H1 (cell line): ENCODE measurements at regions not wholly inside any gene's neighbourhood (a gene's known extent, or its start where the extent isn't known, plus 50 kb on each side); places are given as distances from the start of the nearest gene placed in this dataset.

Experiments used
- CTCF ChIA-PET: fragments of 300-600 bp; sonication (Branson Sonifier 250); formaldehyde crosslinking; loops from one replicate; lab custom pipeline; 2021; ENCODE audit not compliant: partially characterized antibody; lab: Charles Lee
- POLR2A ChIA-PET: fragments of 300-600 bp; sonication (Branson Sonifier 250); formaldehyde crosslinking; loops from one replicate; lab custom pipeline; 2021; ENCODE audit warnings: inconsistent platforms; ENCODE audit not compliant: partially characterized antibody; lab: Charles Lee
- DNase-seq, 2 experiments: peaks; one replicate each; pipeline versions ENCODE4 v3.0.0 to v3.0.0-alpha.2; 2010 to 2022; ENCODE audit warnings: low spot score in 2 of 2, low read depth in 1 of 2, mixed read lengths in 1 of 2
- FAIRE-seq: peaks from 2 replicates; lab custom pipeline; 2011; peaks lifted over from hg19 to GRCh38; lab: Jason Lieb, UNC
- H2AFZ ChIP-seq: 2 replicates; pipeline ENCODE4 v1.8.1; 2012; ENCODE audit warnings: low read length, inconsistent platforms
- H2AK5ac ChIP-seq: 2 replicates; pipeline ENCODE4 v1.6.1; 2013; ENCODE audit warnings: low read depth, low read length
- H2BK120ac ChIP-seq: replicated peaks from 2 replicates; pipeline ENCODE3; 2013; ENCODE audit warnings: low read depth, low read length, inconsistent platforms
- H2BK12ac ChIP-seq: 2 replicates; pipeline ENCODE4 v1.6.1; 2013; ENCODE audit warnings: low read depth, low read length
- H2BK15ac ChIP-seq: 2 replicates; pipeline ENCODE4 v1.6.1; 2013; ENCODE audit warnings: low read length
- H2BK20ac ChIP-seq: 2 replicates; pipeline ENCODE4 v1.6.1; 2013; ENCODE audit warnings: low read length
- H2BK5ac ChIP-seq: 2 replicates; pipeline ENCODE4 v1.6.1; 2013; ENCODE audit warnings: low read depth, low read length
- H3K14ac ChIP-seq: 2 replicates; pipeline ENCODE4 v1.6.1; 2013; ENCODE audit warnings: inconsistent platforms; ENCODE audit not compliant: insufficient read length
- H3K18ac ChIP-seq: 2 replicates; pipeline ENCODE4 v1.6.1; 2013; ENCODE audit warnings: low read length; ENCODE audit errors: extremely low read depth
- H3K23ac ChIP-seq: 2 replicates; pipeline ENCODE4 v1.6.1; 2013; ENCODE audit warnings: inconsistent platforms; ENCODE audit not compliant: insufficient read length
- H3K23me2 ChIP-seq: 2 replicates; pipeline ENCODE4 v1.6.1; 2013; ENCODE audit warnings: low read depth, low read length
- H3K27ac ChIP-seq: 2 replicates; pipeline ENCODE4 v1.6.1; 2011; ENCODE audit warnings: low read depth, low read length, inconsistent platforms
- H3K27me3 ChIP-seq, 4 experiments: replicated peaks in 1 of 4; 1 replicate in 1 of 4; 2 replicates in 3 of 4; pipeline versions ENCODE4 v1.6.1 to v1.8.1; 2011 to 2013; ENCODE audit warnings: low read length in 3 of 4, mild to moderate bottlenecking in 3 of 4, inconsistent platforms in 2 of 4, mixed read lengths in 2 of 4, moderate library complexity in 1 of 4; ENCODE audit not compliant: control insufficient read depth in 3 of 4, insufficient read depth in 3 of 4; ENCODE audit errors: extremely low read depth in 1 of 4
- H3K36me3 ChIP-seq, 4 experiments: 2 replicates each; pipeline versions ENCODE4 v1.6.1 to v1.8.1; 2011 to 2013; ENCODE audit warnings: mild to moderate bottlenecking in 4 of 4, low read length in 3 of 4, moderate library complexity in 2 of 4, control low read depth in 1 of 4, inconsistent platforms in 1 of 4; ENCODE audit not compliant: insufficient read depth in 4 of 4, control insufficient read depth in 2 of 4
- H3K4ac ChIP-seq: replicated peaks from 2 replicates; pipeline ENCODE3; 2013; ENCODE audit warnings: low read length, low read depth, mixed read lengths, inconsistent platforms; ENCODE audit not compliant: insufficient read length
- H3K4me1 ChIP-seq, 4 experiments: replicated peaks in 1 of 4; 1 replicate in 1 of 4; 2 replicates in 3 of 4; pipeline versions ENCODE4 v1.6.1 to v1.8.1; 2011 to 2013; ENCODE audit warnings: low read length in 3 of 4, inconsistent platforms in 2 of 4, mixed read lengths in 1 of 4; ENCODE audit not compliant: insufficient read depth in 4 of 4, control insufficient read depth in 3 of 4
- H3K4me2 ChIP-seq, 2 experiments: 2 replicates each; pipeline versions ENCODE4 v1.6.1 to v1.8.1; 2011 to 2013; ENCODE audit warnings: low read depth in 2 of 2, low read length in 2 of 2, control low read depth in 1 of 2, inconsistent platforms in 1 of 2, mild to moderate bottlenecking in 1 of 2; ENCODE audit not compliant: insufficient read depth in 1 of 2
- H3K4me3 ChIP-seq, 4 experiments: fragments of 200-600, 300-600 bp in 1 of 4; sonication (generic), shearing (Covaris generic), sonication (Bioruptor Twin) in 1 of 4; 2 replicates each; pipeline versions ENCODE4 v1.5.1 to v1.8.1; 2011 to 2016; ENCODE audit warnings: low read length in 4 of 4, low read depth in 3 of 4, control low read depth in 2 of 4, inconsistent platforms in 2 of 4, mild to moderate bottlenecking in 2 of 4, mixed read lengths in 1 of 4, moderate library complexity in 1 of 4; ENCODE audit not compliant: insufficient read depth in 2 of 4; ENCODE audit errors: extremely low read depth in 1 of 4
- H3K56ac ChIP-seq: replicated peaks from 2 replicates; pipeline ENCODE3; 2013; ENCODE audit warnings: low read depth, mild to moderate bottlenecking, mixed read lengths, low read length, inconsistent platforms; ENCODE audit not compliant: insufficient read length
- H3K79me1 ChIP-seq: 2 replicates; pipeline ENCODE4 v1.6.1; 2013; ENCODE audit warnings: low read depth, low read length, control low read depth
- H3K79me2 ChIP-seq, 2 experiments: 2 replicates each; pipeline versions ENCODE4 v1.6.1 to v1.8.1; 2012 to 2013; ENCODE audit warnings: low read length in 2 of 2, mild to moderate bottlenecking in 2 of 2, inconsistent platforms in 1 of 2; ENCODE audit not compliant: insufficient read depth in 2 of 2, control insufficient read depth in 1 of 2
- H3K9ac ChIP-seq, 4 experiments: replicated peaks in 1 of 4; 1 replicate in 1 of 4; 2 replicates in 3 of 4; pipeline versions ENCODE4 v1.6.1 to v1.8.1; 2011 to 2013; ENCODE audit warnings: low read depth in 3 of 4, low read length in 3 of 4, control low read depth in 2 of 4, mild to moderate bottlenecking in 2 of 4, moderate library complexity in 2 of 4, inconsistent platforms in 1 of 4; ENCODE audit errors: extremely low read depth in 1 of 4
- H3K9me3 ChIP-seq, 2 experiments: 2 replicates each; pipeline versions ENCODE4 v1.6.1 to v1.8.1; 2012 to 2013; ENCODE audit warnings: mild to moderate bottlenecking in 2 of 2, moderate library complexity in 2 of 2, control low read depth in 1 of 2, inconsistent platforms in 1 of 2, low read depth in 1 of 2, low read length in 1 of 2, mixed read lengths in 1 of 2; ENCODE audit not compliant: insufficient read depth in 2 of 2
- H4K20me1 ChIP-seq, 2 experiments: replicated peaks in 1 of 2; 2 replicates each; pipeline versions ENCODE3 to v1.8.1; 2011 to 2013; ENCODE audit warnings: inconsistent platforms in 2 of 2, low read length in 2 of 2, mild to moderate bottlenecking in 1 of 2; ENCODE audit not compliant: insufficient read depth in 2 of 2, control insufficient read depth in 1 of 2
- H4K5ac ChIP-seq: 2 replicates; pipeline ENCODE4 v1.6.1; 2013; ENCODE audit warnings: low read length, low read depth, mixed read lengths, inconsistent platforms; ENCODE audit not compliant: insufficient read length
- H4K8ac ChIP-seq: 2 replicates; pipeline ENCODE4 v1.8.0; 2013; ENCODE audit warnings: mild to moderate bottlenecking, moderate library complexity, low read length, inconsistent platforms; ENCODE audit not compliant: insufficient read depth; ENCODE audit errors: extremely low read depth
- H4K91ac ChIP-seq: replicated peaks from 2 replicates; pipeline ENCODE3; 2013; ENCODE audit warnings: low read length, mixed read lengths, inconsistent platforms; ENCODE audit not compliant: insufficient read length
- RXRA ChIP-seq: IDR thresholded peaks from 2 replicates; pipeline ENCODE4 v1.6.1; 2011; ENCODE audit warnings: low read depth, mild to moderate bottlenecking, low read length, moderate library complexity; ENCODE audit not compliant: insufficient read depth
- TAF1 ChIP-seq: IDR thresholded peaks from 2 replicates; pipeline ENCODE4 v1.6.1; 2011; ENCODE audit warnings: mild to moderate bottlenecking, low read depth, low read length
- WGBS, 2 experiments: shearing (Covaris generic) in 1 of 2; methylation state at CpG; one replicate each; pipeline versions ENCODE4 v1.1.6 to v1.1.7; 2013 to 2015; ENCODE audit warnings: low lambda C conversion rate in 2 of 2, mixed read lengths in 2 of 2, inconsistent platforms in 1 of 2, low coverage in 1 of 2, missing lambda C conversion rate in 1 of 2; ENCODE audit not compliant: insufficient replicate concordance in 2 of 2, insufficient coverage in 1 of 2, insufficient read length in 1 of 2; ENCODE audit errors: extremely low coverage in 1 of 2, missing lambda C conversion rate in 1 of 2; 5-methylcytosine and 5-hydroxymethylcytosine counted together

DNA sequence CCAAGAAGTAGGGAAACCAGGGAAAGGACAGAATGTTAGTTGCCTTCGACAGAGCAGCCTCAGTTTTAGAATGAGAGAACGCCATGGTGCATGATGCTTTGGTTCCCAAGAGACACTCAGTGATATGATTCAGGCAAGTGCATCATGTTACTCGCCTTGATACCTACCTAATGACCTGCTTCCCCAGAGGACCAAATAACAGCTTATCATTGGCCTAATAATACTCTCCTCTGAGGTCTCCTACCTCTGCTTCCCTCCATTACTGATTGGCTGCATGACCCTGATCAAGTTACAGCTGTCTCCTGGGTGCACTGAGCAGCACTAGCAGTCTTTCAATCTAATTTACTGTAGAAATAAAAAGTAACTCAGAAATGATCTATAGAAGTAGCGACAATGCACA lies 979.7 kb upstream of the FAT3 start:
- no peaks in the 10 kb centered on the region for H3K79me2 ChIP-seq
- H3K56ac ChIP-seq = no peak overlapping the region
- 87% methylated on average over 4 of the region's 4 CpGs; no CpG with 5 or more reads in 1 of the 2 experiments for WGBS, 2 experiments
- no peak overlapping the region for H3K23ac ChIP-seq
- no peak for DNase-seq
- no peak overlapping the region for H3K4me3 ChIP-seq
- no peak overlapping the region for H3K4ac ChIP-seq
- H4K91ac ChIP-seq = no peak overlapping the region
- no peaks in the 10 kb centered on the region for H3K23me2 ChIP-seq
- no peak overlapping the region for H2BK20ac ChIP-seq
- H3K27me3 ChIP-seq = no peaks in the 10 kb centered on the region
- no peak overlapping the region for H3K27ac ChIP-seq
- ChIA-PET CTCF (interaction anchor here (0.5 to 0.6 kb wide), 2 partner anchors 52 to 183 kb away, joined by 3 to 4 read pairs; no protein-coding TSS in a partner anchor), POLR2A (no interaction called here)
- no peak overlapping the region for H4K5ac ChIP-seq
- H3K18ac ChIP-seq = no peak overlapping the region
- H3K9me3 ChIP-seq = no peaks in the 10 kb centered on the region
- 0 out of 2 replicates have a peak overlapping the region, but pooled peaks have one; percentile 82 for H2AFZ ChIP-seq
- TF ChIP-seq RXRA (no peak), TAF1 (no peak)
- H3K79me1 ChIP-seq = no peaks in the 10 kb centered on the region
- no peaks in the 10 kb centered on the region for H3K36me3 ChIP-seq
- H2BK120ac ChIP-seq = no peak overlapping the region
- no peaks in the 10 kb centered on the region for H4K20me1 ChIP-seq
- no peak for FAIRE-seq
- H3K9ac ChIP-seq = no peak overlapping the region; a peak in 1 of 7 replicates
- no peak overlapping the region for H2BK5ac ChIP-seq
- no peak overlapping the region for H3K14ac ChIP-seq
- no peak overlapping the region for H4K8ac ChIP-seq
- no peak overlapping the region for H2BK15ac ChIP-seq
- H2BK12ac ChIP-seq = no peak overlapping the region
- no peak overlapping the region for H2AK5ac ChIP-seq
- peaks cover 0 to 2% (median 0%) of the 10 kb centered on the region in 4 experiments; a peak in 1 of 7 replicates for H3K4me1 ChIP-seq
- H3K4me2 ChIP-seq = no peak overlapping the region
